ENCODE measurements at regions not wholly inside any gene's neighbourhood (a gene's known extent, or its start where the extent isn't known, plus 50 kb on each side); places are given as distances from the start of the nearest gene placed in this dataset.
"Not testable (repeated sequence)": the region's sequence is repeated elsewhere in the genome, so short reads cannot be mapped to it uniquely, and the experiment has no call there.

DNA sequence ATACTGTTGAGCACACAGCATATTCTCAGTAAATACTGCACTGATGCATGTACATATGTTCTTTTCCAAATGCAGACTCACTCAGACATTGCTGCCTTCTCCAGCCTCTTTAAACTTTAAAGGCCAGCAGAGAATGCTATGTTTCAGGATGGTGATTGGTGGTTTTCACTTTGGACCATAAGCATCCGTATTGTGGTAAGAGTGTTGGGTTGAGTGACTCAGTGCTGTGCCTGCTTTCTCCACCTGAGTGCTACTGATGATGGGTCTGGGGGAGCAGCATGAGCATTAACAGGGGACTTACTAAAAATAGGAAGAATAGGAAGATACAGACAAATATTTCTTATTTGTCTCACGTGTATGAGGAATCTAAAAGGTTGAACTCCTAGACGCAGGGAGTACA, 56.3 kb upstream of the ZNF92 start:
- DNase-seq (ENCODE audit: low read depth in 1 of 2, low spot score in 1 of 2) = no peak

DNA sequence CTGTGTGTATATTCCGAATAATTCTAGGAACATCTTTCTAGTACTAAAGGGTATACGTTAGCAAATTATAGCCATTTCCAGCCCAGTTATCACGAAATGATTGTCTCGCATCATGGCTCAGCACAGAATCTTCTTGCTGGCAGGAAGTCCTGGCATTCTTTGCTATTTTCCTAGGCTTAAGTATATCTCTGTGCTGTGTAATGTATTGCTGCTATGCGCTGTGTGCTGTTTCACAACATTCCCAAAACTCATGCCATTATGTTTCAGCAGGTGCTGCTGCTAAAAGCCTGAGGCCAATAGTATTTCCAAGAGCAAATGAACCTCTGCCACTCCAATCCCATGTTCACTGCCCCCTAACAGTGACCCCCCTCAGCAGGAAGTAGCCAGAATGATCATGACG, 62.9 kb upstream of the ZNF92 start:
- DNase-seq (ENCODE audit: low read depth in 1 of 2, low spot score in 1 of 2) = no peak

DNA sequence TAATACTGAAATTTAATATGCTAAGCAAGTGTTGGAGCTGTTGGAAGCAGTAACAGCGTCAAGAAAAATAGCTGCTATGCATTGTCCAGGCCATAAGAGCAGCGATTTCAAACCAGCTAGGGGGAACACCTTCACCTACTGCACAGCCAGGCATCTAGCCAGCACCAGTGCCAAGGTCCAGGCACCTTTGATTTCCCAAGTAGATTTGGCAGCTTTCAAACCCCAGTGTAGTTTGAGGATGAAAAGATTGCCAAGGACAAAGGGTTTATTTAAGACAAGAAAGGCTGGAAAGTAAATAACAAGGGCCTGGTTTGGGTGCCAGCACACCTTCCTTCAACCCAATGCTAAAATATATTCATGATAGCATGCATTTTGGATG, 65.4 kb upstream of the ZNF92 start:
- no peak for DNase-seq (ENCODE audit: low read depth in 1 of 2, low spot score in 1 of 2)

DNA sequence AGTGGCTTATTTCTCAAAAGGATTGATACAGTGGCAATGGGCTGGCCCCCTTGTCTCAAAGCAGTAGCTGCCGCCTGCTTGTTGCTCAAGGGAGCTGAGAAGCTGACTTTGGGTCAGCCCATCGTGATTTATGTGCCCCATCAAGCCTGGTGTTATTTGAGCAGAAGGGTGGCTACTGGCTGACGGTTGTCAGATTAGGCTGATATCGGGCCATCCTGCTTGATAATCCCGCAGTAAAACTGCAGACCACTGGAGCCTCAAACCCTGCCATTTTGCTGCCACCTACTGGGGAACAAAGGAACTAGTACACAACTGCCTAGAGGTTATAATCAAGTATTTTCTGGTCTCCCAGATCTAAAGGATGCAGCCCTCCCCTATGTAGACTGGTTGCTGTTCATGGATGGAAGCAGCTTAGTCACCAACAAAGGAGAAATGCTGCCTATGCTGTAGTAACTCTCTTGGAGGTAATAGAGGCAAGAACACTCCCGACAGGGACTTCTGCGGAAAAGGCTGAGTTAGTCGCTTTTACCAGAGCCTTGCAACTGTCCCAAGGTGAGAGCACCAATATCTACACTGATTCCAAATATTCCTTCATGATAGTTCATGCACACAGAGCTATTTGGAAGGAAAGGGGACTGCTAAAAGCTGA, 65.9 kb upstream of the ZNF92 start:
- DNase-seq (ENCODE audit: low read depth in 1 of 2, low spot score in 1 of 2) = no peak

DNA sequence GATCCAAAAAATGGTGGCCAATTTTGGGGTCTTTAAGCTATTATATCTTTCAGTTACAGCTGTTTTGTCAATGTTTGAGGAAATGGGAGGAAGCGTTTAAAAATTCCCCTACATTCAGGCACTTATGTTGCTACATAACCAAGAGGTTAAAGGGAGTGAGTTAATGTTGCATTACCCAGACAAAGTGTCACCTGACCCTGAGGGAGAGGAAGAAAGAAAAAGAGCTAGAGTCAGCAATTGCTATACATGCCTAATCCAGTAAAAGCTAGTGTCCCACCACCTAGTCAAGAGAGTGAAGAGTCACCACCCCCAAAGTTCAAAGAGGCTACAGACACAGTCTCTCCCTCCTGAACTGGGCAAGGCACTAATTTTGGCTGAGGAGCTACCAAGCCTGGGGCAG, 69.5 kb upstream of the ZNF92 start:
- no peak for DNase-seq (ENCODE audit: low read depth in 1 of 2, low spot score in 1 of 2)

DNA sequence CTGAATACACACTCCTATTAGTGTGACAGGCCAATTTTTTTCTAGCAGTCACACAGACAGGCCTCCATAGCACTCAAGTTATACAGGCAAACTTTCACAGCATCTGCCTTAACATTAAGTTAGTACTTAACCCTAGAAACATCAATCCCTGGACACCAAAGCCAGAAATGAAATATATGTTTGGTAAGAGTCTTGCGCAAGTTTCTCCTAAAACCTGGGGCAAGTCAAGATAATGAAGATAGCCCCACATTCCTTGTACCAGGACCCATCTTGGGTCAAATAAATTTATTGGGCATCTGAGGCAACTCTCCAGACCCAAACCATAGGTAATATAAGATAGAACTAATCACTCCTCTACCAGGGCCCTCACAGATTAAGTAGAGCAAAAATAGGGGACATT, 70.8 kb upstream of the ZNF92 start:
- DNase-seq (ENCODE audit: low read depth in 1 of 2, low spot score in 1 of 2) = no peak

DNA sequence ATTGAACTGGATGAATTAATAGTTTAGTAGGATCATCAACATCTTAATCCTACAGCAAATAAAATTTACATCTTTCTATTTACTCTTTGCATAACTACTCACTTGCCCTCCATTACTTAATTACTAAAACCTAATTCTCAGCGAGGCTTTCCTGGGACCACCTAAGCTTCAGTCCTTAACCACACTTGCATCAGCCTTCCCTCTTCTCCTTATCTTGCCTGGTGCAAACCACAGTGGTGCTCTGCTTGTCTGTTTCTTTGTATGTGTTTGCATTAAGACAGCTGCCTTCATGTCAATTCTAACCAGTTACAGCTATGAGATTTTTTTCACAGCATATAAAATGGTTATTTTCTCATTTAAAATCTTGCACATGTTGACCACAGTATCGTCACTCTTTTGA, 72.6 kb upstream of the ZNF92 start:
- DNase-seq (ENCODE audit: low read depth in 1 of 2, low spot score in 1 of 2) = no peak

DNA sequence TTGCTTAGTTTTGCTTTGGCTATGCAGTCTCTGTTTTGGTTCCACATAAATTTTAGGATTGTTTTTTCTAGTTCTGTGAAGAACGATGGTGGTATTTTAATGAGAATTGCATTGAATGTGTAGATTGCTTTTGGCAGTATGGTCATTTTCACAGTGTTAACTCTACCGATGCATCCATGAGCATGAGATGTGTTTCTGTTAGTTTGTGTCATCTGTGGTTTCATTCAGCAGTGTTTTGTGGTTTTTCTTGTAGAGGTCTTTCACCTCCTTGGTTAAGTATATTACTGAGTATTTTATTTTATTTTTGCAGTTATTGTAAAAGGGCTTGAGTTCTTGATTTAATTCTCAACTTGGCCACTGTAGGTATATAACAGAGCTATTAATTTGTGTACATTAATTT, 78.2 kb upstream of the ZNF92 start:
- no peak for DNase-seq (ENCODE audit: low read depth in 1 of 2, low spot score in 1 of 2)

DNA sequence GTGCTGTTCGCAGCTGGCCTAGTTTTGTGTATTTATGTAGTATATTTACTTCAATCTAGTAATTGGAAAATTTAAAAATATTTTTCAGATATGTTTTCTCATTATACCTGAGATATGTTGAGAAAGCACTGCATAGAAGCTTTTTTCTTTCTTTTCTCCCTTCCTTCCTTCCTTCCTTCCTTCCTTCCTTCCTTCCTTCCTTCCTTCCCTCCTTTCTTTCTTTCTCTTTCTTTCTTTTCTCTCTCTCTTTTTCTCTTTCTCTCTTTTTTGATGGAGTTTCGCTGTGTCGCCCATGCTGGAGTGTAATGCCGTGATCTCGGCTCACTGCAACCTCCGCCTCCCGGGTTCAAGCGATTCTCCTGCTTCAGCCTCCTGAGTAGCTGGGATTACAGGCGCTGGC, 83.3 kb upstream of the ZNF92 start:
- not testable (repeated sequence) for DNase-seq (ENCODE audit: low read depth in 1 of 2, low spot score in 1 of 2)

DNA sequence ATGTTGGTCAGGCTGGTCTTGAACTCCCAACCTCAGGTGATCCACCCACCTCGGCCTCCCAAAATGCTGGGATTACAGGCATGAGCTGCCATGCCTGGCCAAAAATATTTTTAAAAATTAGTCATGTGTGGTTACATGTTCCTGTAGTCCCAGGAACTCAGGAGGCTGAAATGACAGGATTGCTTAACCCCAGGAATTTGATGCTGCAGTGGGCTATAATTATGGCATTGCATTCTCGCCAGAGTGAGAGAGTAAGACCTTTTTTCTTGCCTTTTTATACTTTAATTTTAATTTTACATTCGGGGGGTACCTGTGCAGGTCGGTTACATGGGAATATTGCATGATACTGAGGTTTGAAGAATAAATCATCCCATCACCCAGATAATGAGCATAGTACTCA, 86.6 kb upstream of the ZNF92 start:
- DNase-seq (ENCODE audit: low read depth in 1 of 2, low spot score in 1 of 2) = no peak

DNA sequence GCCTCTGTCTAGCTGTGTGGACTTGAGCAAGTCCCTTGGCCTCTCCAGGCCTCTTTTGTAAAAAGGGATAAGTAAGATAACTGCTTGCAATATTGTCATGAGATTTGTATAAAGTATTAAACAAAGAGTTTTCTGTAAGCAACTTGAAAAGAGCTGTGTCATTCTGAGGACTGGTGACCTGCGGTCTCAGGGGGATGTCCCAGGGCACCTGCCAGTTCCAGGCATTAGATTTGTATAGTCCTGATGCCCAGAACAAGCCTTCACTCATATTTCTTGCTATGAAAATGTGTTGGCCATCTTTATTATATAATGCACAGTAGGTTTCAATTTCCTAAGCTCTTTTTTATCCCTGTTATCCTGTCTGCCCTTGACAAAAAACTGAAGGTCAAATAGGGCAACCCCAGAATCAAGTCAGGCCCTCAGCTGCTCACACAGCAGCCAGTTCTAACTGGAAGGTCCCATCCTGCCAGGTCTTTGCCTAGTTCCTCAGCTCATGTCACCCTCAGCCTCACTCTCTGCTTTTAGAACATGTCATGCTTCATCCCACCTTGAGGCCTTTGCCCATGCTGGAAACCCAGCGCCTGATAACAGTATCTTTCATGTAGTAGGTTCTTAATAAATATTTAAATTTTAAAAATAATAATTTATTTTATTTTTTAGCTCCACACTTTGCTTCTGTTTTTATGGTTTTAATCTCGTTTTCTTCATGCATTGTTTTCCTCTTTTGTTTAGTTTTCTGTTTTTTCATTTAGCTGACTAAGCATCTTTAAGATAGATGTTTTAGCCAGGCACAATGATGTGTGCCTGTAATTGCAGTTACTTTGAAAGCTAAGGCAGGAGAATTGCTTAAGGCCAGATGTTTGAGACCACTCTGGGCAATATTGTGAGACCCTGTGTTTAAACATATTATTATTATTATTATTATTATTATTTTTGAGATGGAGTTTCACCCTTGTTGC, 87.5 kb upstream of the ZNF92 start:
- no peak for DNase-seq (ENCODE audit: low read depth in 1 of 2, low spot score in 1 of 2)

DNA sequence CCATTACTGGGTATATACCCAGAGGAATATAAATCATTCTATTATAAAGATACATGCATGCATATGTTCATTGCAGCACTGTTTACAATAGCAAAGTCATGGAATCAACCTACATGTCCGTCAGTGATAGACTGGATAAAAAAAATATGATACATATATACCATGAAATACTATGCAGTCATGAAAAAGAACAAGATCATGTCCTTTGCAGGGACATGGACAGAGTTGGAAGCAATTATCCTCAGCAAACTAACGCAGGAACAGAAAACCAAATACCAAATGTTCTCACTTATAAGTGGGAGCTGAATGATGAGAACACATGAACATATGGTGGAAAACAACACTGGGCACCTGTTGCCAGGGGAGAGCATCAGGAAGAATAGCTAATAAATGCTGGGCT, 88.4 kb upstream of the ZNF92 start:
- not testable (repeated sequence) for DNase-seq (ENCODE audit: low read depth in 1 of 2, low spot score in 1 of 2)

DNA sequence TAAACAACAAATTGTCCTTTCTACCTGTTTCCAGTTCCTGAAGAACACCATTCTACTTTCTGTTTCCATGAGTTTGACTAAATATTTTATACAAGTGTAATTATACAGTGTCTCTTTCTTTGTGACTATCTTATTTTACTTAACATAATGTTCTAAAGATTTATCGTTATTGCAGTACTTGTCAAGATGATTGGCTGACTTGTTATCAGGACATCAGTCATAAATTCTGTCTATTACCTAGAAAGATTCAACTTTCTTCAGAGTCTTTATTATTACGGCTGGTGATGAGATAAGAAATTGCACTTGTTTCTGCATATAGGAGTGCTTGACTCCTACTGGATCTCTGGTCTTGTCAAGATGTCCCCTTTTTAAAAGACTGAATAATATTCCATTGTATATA, 93.9 kb upstream of the ZNF92 start:
- no peak for DNase-seq (ENCODE audit: low read depth in 1 of 2, low spot score in 1 of 2)

DNA sequence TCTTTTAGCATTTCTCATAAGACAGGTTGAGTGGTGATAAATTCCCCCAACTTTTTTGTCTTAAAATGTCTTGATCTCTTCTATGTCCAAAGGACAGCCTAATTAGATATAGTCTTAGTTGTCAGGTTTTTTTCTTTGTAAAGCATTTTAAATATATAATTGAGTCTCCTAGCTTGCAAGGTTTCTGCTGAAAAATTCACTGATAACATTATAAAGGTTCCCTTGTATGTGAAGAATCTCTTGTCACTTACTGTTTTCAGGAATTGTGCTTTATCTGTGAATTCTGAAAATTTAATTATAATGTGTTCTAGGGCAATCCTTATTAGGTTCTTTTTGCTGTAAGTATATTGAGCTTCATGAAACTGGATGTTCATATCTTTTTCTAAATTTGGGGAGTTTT, 96.8 kb upstream of the ZNF92 start:
- no peak for DNase-seq (ENCODE audit: low read depth in 1 of 2, low spot score in 1 of 2)

DNA sequence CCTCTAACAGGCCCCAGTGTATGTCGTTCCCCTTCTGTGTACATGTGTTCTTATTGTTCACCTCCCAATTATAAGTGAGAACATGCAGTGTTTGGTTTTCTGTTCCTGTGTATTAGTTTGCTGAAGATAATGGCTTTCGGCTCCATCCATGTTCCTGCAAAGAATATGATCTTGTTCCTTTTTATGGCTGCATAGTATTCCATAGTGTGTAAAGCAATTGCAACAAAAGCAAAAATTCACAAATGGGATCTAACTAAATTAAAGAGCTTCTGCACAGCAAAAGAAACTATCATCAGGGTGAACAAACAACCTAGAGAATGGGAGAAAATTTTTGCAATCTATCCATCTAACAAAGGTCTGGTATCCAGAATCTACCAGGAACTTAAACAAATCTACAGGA, 102.2 kb upstream of the ZNF92 start:
- not testable (repeated sequence) for DNase-seq (ENCODE audit: low read depth in 1 of 2, low spot score in 1 of 2)

DNA sequence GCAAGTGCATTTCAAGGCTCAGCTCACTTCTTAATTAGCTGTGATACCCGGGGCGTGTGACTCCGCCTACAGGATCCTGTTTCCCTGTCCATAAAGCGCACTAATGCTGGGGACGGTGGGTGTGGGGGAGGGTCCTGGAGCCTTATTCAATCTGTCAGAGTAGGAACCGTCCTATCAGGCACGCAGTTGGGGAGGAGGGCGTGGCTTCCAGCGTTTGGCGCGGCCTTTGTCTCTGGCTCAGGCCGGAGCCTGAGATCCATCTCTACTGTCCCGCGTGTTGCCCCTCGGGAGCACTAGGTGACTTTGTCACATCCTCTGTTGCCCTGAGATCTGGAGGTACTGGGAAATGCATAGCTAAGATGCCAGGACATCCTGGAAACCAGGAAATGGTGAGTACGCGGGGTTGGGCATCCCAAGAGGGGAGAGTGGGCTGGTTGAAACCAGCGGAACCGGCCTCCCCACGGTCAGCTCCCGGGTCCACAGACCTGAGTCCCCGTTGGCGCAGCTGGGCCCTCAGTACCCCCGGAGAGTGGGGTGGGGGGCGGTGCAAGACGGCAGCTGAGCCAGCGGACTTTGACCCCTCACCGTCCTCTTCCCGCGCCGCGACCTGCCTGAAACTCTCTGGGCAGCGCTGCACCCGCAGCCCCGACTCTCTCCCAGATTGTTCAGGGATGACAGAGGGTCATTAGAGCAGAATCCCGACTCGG, 104.4 kb upstream of the ZNF92 start:
- DNase-seq (ENCODE audit: low read depth in 1 of 2, low spot score in 1 of 2) = no peak

DNA sequence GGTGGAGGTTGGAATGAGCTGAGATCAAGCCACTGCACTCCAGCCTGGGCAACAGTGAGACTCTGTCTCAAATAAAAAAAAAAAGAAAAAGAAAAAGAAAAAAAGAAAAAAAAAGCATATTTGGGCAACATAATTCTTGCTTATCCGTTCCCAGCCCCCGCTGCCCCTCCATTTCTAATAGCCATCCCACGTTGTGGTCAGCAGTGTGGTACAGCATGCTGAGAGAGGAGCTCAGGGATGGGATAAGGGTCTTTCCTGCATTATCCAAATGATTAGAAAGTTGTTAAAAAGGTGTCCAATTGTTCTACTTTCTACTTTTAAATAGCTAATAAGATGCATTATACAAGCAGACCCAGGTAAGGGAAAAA, 104.9 kb upstream of the ZNF92 start:
- no peak for DNase-seq (ENCODE audit: low read depth in 1 of 2, low spot score in 1 of 2)

DNA sequence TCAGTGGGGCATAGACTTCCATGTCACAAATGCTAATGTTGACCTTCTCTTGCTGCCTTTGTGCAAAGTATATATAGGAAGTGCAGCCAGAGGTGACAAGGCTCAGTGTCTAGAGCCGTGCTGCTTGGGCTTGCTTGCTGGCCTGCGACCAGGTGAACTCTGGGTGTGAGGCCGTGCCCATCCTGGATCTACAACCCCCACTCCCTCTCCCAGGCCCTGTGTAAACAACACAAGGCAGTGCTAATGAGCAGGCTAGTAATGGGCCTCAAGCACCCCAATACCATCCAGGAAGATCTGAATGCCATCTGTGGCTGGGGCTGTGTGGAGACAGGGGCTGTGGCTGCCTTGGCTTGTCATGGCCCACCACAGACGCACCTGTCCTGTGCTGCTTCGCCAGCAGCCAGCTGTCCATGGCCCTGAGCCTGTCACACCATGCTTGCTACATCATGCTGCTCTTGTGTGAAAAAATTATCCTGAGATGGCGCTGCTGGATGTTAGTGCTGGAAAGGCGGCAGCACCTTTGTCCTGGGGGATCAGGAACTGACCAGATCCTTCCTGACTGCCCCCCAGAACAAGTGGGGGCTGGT, 107.6 kb upstream of the ZNF92 start:
- DNase-seq (ENCODE audit: low read depth in 1 of 2, low spot score in 1 of 2) = no peak

DNA sequence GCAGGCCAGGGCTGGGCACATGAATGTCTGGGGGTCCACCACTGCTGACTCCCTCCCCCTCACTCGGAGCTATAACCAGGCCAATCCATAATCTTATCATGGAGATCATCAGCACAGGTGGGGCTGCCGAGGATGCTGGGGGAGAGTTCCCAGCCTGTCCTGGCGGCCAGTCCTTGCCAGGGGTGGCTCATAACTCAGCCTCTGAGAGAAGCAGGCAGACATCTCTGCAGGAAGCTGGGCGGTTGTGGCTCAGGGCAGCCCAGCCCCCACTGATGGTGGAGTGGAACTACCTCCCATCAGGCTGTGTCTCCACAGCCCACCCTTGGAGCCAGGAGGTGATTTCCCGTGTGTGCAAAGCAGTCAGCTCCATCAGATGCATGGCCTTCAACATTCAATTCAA, 109.4 kb upstream of the ZNF92 start:
- no peak for DNase-seq (ENCODE audit: low read depth in 1 of 2, low spot score in 1 of 2)

DNA sequence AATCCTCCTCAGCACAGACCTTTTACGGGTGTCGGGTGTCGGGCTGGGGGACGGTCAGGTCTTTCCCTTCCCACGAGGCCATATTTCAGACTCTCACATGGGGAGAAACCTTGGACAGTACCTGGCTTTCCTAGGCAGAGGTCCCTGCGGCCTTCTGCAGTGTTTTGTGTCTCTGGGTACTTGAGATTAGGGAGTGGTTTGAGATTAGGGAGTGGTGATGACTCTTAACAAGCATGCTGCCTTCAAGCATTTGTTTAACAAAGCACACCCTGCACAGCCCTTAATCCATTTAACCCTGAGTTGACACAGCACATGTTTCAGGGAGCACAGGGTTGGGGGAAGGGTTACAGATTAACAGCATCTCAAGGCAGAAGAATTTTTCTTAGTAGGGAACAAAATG, 113.0 kb upstream of the ZNF92 start:
- not testable (repeated sequence) for DNase-seq (ENCODE audit: low read depth in 1 of 2, low spot score in 1 of 2)

DNA sequence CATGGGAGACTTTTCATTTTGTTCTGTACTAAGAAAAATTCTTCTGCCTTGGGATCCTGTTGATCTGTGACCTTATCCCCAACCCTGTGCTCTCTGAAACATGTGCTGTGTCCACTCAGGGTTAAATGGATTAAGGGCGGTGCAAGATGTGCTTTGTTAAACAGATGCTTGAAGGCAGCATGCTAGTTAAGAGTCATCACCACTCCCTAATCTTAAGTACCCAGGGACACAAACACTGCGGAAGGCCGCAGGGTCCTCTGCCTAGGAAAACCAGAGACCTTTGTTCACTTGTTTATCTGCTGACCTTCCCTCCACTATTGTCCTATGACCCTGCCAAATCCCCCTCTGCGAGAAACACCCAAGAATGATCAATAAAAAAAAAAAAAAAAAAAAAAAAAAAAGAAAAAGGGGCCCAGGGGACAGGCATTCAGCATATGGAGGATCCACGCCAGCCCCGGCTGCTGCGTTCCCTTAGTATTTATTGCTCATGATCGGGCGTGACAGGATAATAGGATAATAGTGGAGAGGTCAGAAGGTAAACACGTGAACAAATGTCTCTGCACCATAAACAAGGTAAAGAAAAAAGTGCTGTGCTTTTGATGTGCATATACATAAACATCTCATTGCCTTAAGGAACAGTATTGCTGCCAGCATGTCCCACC, 113.7 kb upstream of the ZNF92 start:
- not testable (repeated sequence) for DNase-seq (ENCODE audit: low read depth in 1 of 2, low spot score in 1 of 2)

Measured in stimulated activated CD4-positive, alpha-beta T cell treated with anti-CD3 and anti-CD28 coated beads, Interleukin-15, amount 100 ng/mL, for 1 hour (primary cell).